H9 (cell line): ENCODE measurements at regions not wholly inside any gene's neighbourhood (a gene's known extent, or its start where the extent isn't known, plus 50 kb on each side); places are given as distances from the start of the nearest gene placed in this dataset.

Source experiments
- DNase-seq: peaks from one replicate; pipeline ENCODE4 v3.0.0-alpha.2; 2017
- H2AFZ ChIP-seq: one replicate; pipeline ENCODE4 v1.6.1; 2013; ENCODE audit warnings: mild to moderate bottlenecking, low read length, control low read depth, moderate library complexity
- H2AK5ac ChIP-seq: 2 replicates; pipeline ENCODE4 v1.6.1; 2013; ENCODE audit warnings: low read length, control low read depth, mixed read lengths; ENCODE audit not compliant: insufficient read length
- H2BK120ac ChIP-seq: one replicate; pipeline ENCODE4 v1.6.1; 2013; ENCODE audit warnings: low read depth, mild to moderate bottlenecking, low read length, control low read depth, inconsistent platforms; ENCODE audit not compliant: poor library complexity, severe bottlenecking
- H2BK12ac ChIP-seq: 2 replicates; pipeline ENCODE4 v1.6.1; 2013; ENCODE audit warnings: low read length, control low read depth, mixed read lengths, low read depth; ENCODE audit not compliant: insufficient read length
- H2BK15ac ChIP-seq: 2 replicates; pipeline ENCODE4 v1.6.1; 2013; ENCODE audit warnings: low read depth, low read length, control low read depth
- H2BK20ac ChIP-seq: one replicate; pipeline ENCODE4 v1.6.1; 2013; ENCODE audit warnings: low read depth, mild to moderate bottlenecking, low read length, control low read depth, inconsistent platforms; ENCODE audit not compliant: poor library complexity, severe bottlenecking
- H2BK5ac ChIP-seq: 2 replicates; pipeline ENCODE4 v1.6.1; 2013; ENCODE audit warnings: low read length, control low read depth, mixed read lengths; ENCODE audit not compliant: insufficient read length
- H3K14ac ChIP-seq: 2 replicates; pipeline ENCODE4 v1.6.1; 2013; ENCODE audit warnings: low read length, control low read depth; ENCODE audit not compliant: insufficient read depth
- H3K18ac ChIP-seq: 2 replicates; pipeline ENCODE4 v1.6.1; 2013; ENCODE audit warnings: low read depth, mild to moderate bottlenecking, mixed read lengths, low read length, control low read depth; ENCODE audit not compliant: insufficient read length
- H3K23ac ChIP-seq: 2 replicates; pipeline ENCODE4 v1.6.1; 2013; ENCODE audit warnings: low read length, control low read depth, mixed read lengths, low read depth; ENCODE audit not compliant: insufficient read length
- H3K23me2 ChIP-seq: 2 replicates; pipeline ENCODE4 v1.6.1; 2013; ENCODE audit warnings: low read depth, mild to moderate bottlenecking, mixed read lengths, low read length, control low read depth; ENCODE audit not compliant: insufficient read length, poor library complexity, severe bottlenecking
- H3K27ac ChIP-seq: 2 replicates; pipeline ENCODE4 v1.5.1; 2013; ENCODE audit warnings: low read length, control low read depth, mixed read lengths, low read depth; ENCODE audit not compliant: insufficient read length
- H3K27me3 ChIP-seq: 2 replicates; pipeline ENCODE4 v1.6.1; 2013; ENCODE audit warnings: low read length, control low read depth, inconsistent platforms; ENCODE audit not compliant: insufficient read depth
- H3K4ac ChIP-seq: 2 replicates; pipeline ENCODE4 v1.6.1; 2013; ENCODE audit warnings: low read depth, mild to moderate bottlenecking, control low read depth, inconsistent platforms, low read length, moderate library complexity
- H3K4me1 ChIP-seq: 2 replicates; pipeline ENCODE4 v1.6.1; 2013; ENCODE audit warnings: low read length, control low read depth, inconsistent platforms; ENCODE audit not compliant: insufficient read depth
- H3K4me2 ChIP-seq: 2 replicates; pipeline ENCODE4 v1.6.1; 2013; ENCODE audit warnings: low read length, control low read depth, mixed read lengths; ENCODE audit not compliant: insufficient read length, insufficient read depth
- H3K56ac ChIP-seq: 2 replicates; pipeline ENCODE4 v1.6.1; 2013; ENCODE audit warnings: low read depth, mild to moderate bottlenecking, mixed read lengths, low read length, control low read depth; ENCODE audit not compliant: insufficient read length
- H3K79me1 ChIP-seq: 2 replicates; pipeline ENCODE4 v1.6.1; 2013; ENCODE audit warnings: low read depth, mild to moderate bottlenecking, moderate library complexity, low read length, control low read depth, inconsistent platforms; ENCODE audit not compliant: insufficient read depth, poor library complexity, severe bottlenecking
- H3K79me2 ChIP-seq: 2 replicates; pipeline ENCODE4 v1.6.1; 2013; ENCODE audit warnings: low read length, control low read depth, inconsistent platforms; ENCODE audit not compliant: insufficient read depth
- H3K9ac ChIP-seq: 2 replicates; pipeline ENCODE4 v1.6.1; 2013; ENCODE audit warnings: low read length, control low read depth, mixed read lengths; ENCODE audit not compliant: insufficient read length; ENCODE audit errors: extremely low read depth
- H3K9me3 ChIP-seq: one replicate; pipeline ENCODE4 v1.6.1; 2013; ENCODE audit warnings: low read depth, low read length, inconsistent platforms; ENCODE audit not compliant: control insufficient read depth
- H3T11ph ChIP-seq: one replicate; pipeline ENCODE4 v1.6.1; 2013; ENCODE audit warnings: mild to moderate bottlenecking, low read length, control low read depth, inconsistent platforms
- H4K20me1 ChIP-seq: one replicate; pipeline ENCODE4 v1.6.1; 2013; ENCODE audit not compliant: control insufficient read depth, insufficient read length, insufficient read depth
- H4K5ac ChIP-seq: 2 replicates; pipeline ENCODE4 v1.6.1; 2013; ENCODE audit warnings: low read depth, mild to moderate bottlenecking, mixed read lengths, low read length, control low read depth; ENCODE audit not compliant: insufficient read length
- H4K8ac ChIP-seq: replicated peaks from 2 replicates; pipeline ENCODE4 v1.6.1; 2013; ENCODE audit warnings: low read length, control low read depth, mixed read lengths, low read depth; ENCODE audit not compliant: insufficient read length
- H4K91ac ChIP-seq: 2 replicates; pipeline ENCODE4 v1.6.1; 2013; ENCODE audit warnings: low read depth, mild to moderate bottlenecking, moderate library complexity, mixed read lengths, low read length, control low read depth; ENCODE audit not compliant: insufficient read length
- H3K27ac Mint-ChIP-seq, 3 experiments: 2 replicates in 2 of 3; 3 replicates in 1 of 3; pipeline ENCODE4 v1.8.0; 2020 to 2021; ENCODE audit warnings: mixed read lengths in 3 of 3, mild to moderate bottlenecking in 1 of 3, moderate library complexity in 1 of 3
- H3K27me3 Mint-ChIP-seq: 2 replicates; pipeline ENCODE4 v1.8.0; 2021; ENCODE audit warnings: low read depth, mild to moderate bottlenecking, moderate library complexity, mixed read lengths
- H3K36me3 Mint-ChIP-seq, 3 experiments: 2 replicates in 2 of 3; 3 replicates in 1 of 3; pipeline ENCODE4 v1.8.0; 2020 to 2021; ENCODE audit warnings: low read depth in 3 of 3, mixed read lengths in 3 of 3; ENCODE audit not compliant: insufficient read depth in 1 of 3
- H3K4me1 Mint-ChIP-seq, 2 experiments: 2 replicates each; pipeline ENCODE4 v1.8.0; 2020; ENCODE audit warnings: mixed read lengths in 2 of 2
- H3K4me3 Mint-ChIP-seq, 2 experiments: 2 replicates in 1 of 2; 3 replicates in 1 of 2; pipeline ENCODE4 v1.8.0; 2020 to 2021; ENCODE audit warnings: mild to moderate bottlenecking in 2 of 2, mixed read lengths in 2 of 2, moderate library complexity in 1 of 2
- H3K9me3 Mint-ChIP-seq, 2 experiments: 2 replicates in 1 of 2; 3 replicates in 1 of 2; pipeline ENCODE4 v1.8.0; 2020; ENCODE audit warnings: mild to moderate bottlenecking in 2 of 2, mixed read lengths in 2 of 2, moderate library complexity in 1 of 2
- WGBS: extraction: QIAGEN DNeasy Blood & Tissue Kit; methylation state at CpG from one replicate; pipeline ENCODE4 v1.1.7; 2013; ENCODE audit warnings: missing lambda C conversion rate, low lambda C conversion rate, mixed read lengths; ENCODE audit not compliant: insufficient read length; ENCODE audit errors: extremely low coverage; 5-methylcytosine and 5-hydroxymethylcytosine counted together
- TF ChIP-seq, protein P1 (sequence below): fragments of 200-600 bp; sonication (generic); conservative IDR thresholded peaks from 3 replicates; pipeline ENCODE4 v1.8.0; 2021; ENCODE audit warnings: antibody characterized with exemption, mild to moderate bottlenecking

DNA sequence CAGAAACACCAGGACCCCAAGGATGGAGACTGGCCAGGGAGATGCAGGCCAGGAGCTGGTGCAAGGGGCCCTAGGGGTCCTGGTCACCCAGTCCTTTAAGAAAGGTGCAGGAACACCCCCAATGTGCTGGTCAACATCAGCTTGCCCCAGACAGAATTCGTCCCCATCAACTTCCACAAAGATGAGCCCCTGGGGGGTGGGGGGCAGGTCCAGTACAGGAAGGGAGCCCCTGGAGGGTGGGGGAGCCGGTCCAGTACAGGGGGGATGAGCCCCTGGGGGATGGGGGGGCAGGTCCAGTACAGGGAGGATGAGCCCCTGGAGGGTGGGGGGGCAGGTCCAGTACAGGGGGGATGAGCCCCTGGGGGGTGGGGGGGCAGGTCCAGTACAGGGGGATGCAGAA lies 160.7 kb upstream of the SALL3 start:
- Histone ChIP-seq H3K9me3 (no peaks in the 10 kb centered on the region), H3K4me2 (no peak overlapping the region), H3K79me2 (no peaks in the 10 kb centered on the region), H2BK5ac (no peak overlapping the region), H3K14ac (no peak overlapping the region), H3K56ac (no peak overlapping the region), H3K27ac (no peak overlapping the region), H3K9ac (no peak overlapping the region), H3K23ac (no peak overlapping the region), H3K4me1 (no peaks in the 10 kb centered on the region; the same call in 1 of the 2 replicates), H2BK15ac (no peak overlapping the region), H3K27me3 (no peaks in the 10 kb centered on the region), H4K8ac (no peak overlapping the region), H2BK20ac (no peak overlapping the region), H2AFZ (no peak overlapping the region), H3K23me2 (no peaks in the 10 kb centered on the region), H3T11ph (no peak overlapping the region), H3K79me1 (no peaks in the 10 kb centered on the region), H2AK5ac (no peak overlapping the region), H3K18ac (no peak overlapping the region), H4K5ac (no peak overlapping the region), H2BK12ac (no peak overlapping the region), H4K20me1 (no peaks in the 10 kb centered on the region), H3K4ac (no peak overlapping the region), H4K91ac (no peak overlapping the region), H2BK120ac (no peak overlapping the region)
- no peak overlapping the region for H3K27ac Mint-ChIP-seq
- H3K27me3 Mint-ChIP-seq: peaks cover 37% of the 10 kb centered on the region
- H3K4me3 Mint-ChIP-seq: no peak overlapping the region
- no peaks in the 10 kb centered on the region for H3K36me3 Mint-ChIP-seq
- TF ChIP-seq, protein P1, sequence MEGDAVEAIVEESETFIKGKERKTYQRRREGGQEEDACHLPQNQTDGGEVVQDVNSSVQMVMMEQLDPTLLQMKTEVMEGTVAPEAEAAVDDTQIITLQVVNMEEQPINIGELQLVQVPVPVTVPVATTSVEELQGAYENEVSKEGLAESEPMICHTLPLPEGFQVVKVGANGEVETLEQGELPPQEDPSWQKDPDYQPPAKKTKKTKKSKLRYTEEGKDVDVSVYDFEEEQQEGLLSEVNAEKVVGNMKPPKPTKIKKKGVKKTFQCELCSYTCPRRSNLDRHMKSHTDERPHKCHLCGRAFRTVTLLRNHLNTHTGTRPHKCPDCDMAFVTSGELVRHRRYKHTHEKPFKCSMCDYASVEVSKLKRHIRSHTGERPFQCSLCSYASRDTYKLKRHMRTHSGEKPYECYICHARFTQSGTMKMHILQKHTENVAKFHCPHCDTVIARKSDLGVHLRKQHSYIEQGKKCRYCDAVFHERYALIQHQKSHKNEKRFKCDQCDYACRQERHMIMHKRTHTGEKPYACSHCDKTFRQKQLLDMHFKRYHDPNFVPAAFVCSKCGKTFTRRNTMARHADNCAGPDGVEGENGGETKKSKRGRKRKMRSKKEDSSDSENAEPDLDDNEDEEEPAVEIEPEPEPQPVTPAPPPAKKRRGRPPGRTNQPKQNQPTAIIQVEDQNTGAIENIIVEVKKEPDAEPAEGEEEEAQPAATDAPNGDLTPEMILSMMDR: no peak
- peak; percentile 14 for DNase-seq
- no CpG with 5 or more reads among the region's 2 CpGs for WGBS
- H3K4me1 Mint-ChIP-seq: peaks cover 23 to 28% of the 10 kb centered on the region in 2 experiments
- H3K9me3 Mint-ChIP-seq: peaks cover 0 to 3% of the 10 kb centered on the region in 2 experiments; a peak in 2 of 5 replicates
